Hepatic stellate cell (primary cell): ENCODE measurements at regions not wholly inside any gene's neighbourhood (a gene's known extent, or its start where the extent isn't known, plus 50 kb on each side); places are given as distances from the start of the nearest gene placed in this dataset.

ENCODE experiments used
- DNase-seq: peaks from one replicate; pipeline ENCODE4 v3.0.0; 2011; ENCODE audit warnings: low spot score

- DNase-seq = no peak
Observed at GRCh38 chr2:198417836-198418235, 613.4 kb downstream of the PLCL1 start.

GRCh38 chr2:198414976-198415375, 610.6 kb downstream of the PLCL1 start:
- DNase-seq = no peak

GRCh38 chr2:198411936-198412335, 607.5 kb downstream of the PLCL1 start:
- DNase-seq = no peak

GRCh38 chr2:198408171-198408570, 603.8 kb downstream of the PLCL1 start:
- no peak for DNase-seq

- no peak for DNase-seq
Observed at GRCh38 chr2:198405311-198405710, 600.9 kb downstream of the PLCL1 start.

- DNase-seq = no peak
Observed at GRCh38 chr2:198401644-198402043, 597.3 kb downstream of the PLCL1 start.

GRCh38 chr2:198400999-198401398, 596.6 kb downstream of the PLCL1 start:
- no peak for DNase-seq

GRCh38 chr2:198394208-198394607, 589.8 kb downstream of the PLCL1 start:
- no peak for DNase-seq

- no peak for DNase-seq
Observed at GRCh38 chr2:198390670-198391069, 586.3 kb downstream of the PLCL1 start.

GRCh38 chr2:198387677-198388076, 583.3 kb downstream of the PLCL1 start:
- DNase-seq = no peak

GRCh38 chr2:198385856-198386255, 581.5 kb downstream of the PLCL1 start:
- no peak for DNase-seq

- no peak for DNase-seq
Observed at GRCh38 chr2:198385326-198385725, 580.9 kb downstream of the PLCL1 start.

- no peak for DNase-seq
Observed at GRCh38 chr2:198383392-198383791, 579.0 kb downstream of the PLCL1 start.

- DNase-seq = no peak
Observed at GRCh38 chr2:198382811-198383210, 578.4 kb downstream of the PLCL1 start.

- no peak for DNase-seq
Observed at GRCh38 chr2:198376677-198377076, 572.3 kb downstream of the PLCL1 start.

- no peak for DNase-seq
Observed at GRCh38 chr2:198375083-198375410, 570.7 kb downstream of the PLCL1 start.

- DNase-seq = peak; percentile 11
Observed at GRCh38 chr2:198374375-198375082, 570.1 kb downstream of the PLCL1 start.

GRCh38 chr2:198371921-198372543, 567.6 kb downstream of the PLCL1 start:
- peak; percentile 12 for DNase-seq

GRCh38 chr2:198371329-198371728, 566.9 kb downstream of the PLCL1 start:
- no peak for DNase-seq

GRCh38 chr2:198368089-198368488, 563.7 kb downstream of the PLCL1 start:
- no peak for DNase-seq

- no peak for DNase-seq
Observed at GRCh38 chr2:198362740-198363139, 558.3 kb downstream of the PLCL1 start.

GRCh38 chr2:198359308-198359707, 554.9 kb downstream of the PLCL1 start:
- DNase-seq = no peak

- DNase-seq = no peak
Observed at GRCh38 chr2:198356157-198356556, 551.8 kb downstream of the PLCL1 start.

GRCh38 chr2:198351647-198352046, 547.3 kb downstream of the PLCL1 start:
- no peak for DNase-seq
